ENCODE measurements at regions not wholly inside any gene's neighbourhood (a gene's known extent, or its start where the extent isn't known, plus 50 kb on each side); places are given as distances from the start of the nearest gene placed in this dataset.

DNA sequence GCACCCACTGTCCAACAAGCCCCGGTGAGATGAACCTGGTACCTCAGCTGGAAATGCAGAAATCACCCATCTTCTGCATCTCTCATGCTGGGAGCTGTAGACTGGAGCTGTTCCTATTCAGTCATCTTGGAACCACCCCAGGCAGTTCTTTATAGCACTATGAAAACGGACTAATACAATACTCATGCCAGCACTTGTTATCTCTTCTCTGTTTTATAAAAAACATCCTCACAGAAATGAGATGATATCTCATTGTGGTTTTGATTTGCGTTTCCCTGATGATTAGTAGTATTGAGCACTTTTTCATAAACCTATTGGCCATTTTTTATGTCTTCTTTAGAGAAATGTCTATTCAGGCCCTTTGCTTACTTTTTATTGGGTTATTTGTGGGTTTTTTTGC lies 156.2 kb upstream of the ARPP21 start:
- no peak overlapping the region for H3K4me2 ChIP-seq
- no peak overlapping the region for H3K4me3 ChIP-seq (IDR thresholded peaks at IDR 0.05; ENCODE audit: insufficient read depth, low read depth, low read length)
- H3K27me3 ChIP-seq (ENCODE audit: insufficient read depth, low read depth): no peaks in the 10 kb centered on the region
- H3K9ac ChIP-seq: no peak overlapping the region
- H4K20me1 ChIP-seq (ENCODE audit: insufficient read depth): no peaks in the 10 kb centered on the region
- no peak overlapping the region for H3K27ac ChIP-seq
- H3K36me3 ChIP-seq (ENCODE audit: insufficient read depth): no peaks in the 10 kb centered on the region
- H2AFZ ChIP-seq (ENCODE audit: low read depth): no peak overlapping the region
- no peaks in the 10 kb centered on the region for H3K79me2 ChIP-seq (ENCODE audit: insufficient read depth, low read depth)
- no peak for TF ChIP-seq CTCF (conservative IDR thresholded peaks at IDR 0.05; ENCODE audit: low read depth, low read length)
- no peaks in the 10 kb centered on the region for H3K4me1 ChIP-seq (ENCODE audit: low read depth, poor library complexity, severe bottlenecking)

- Histone ChIP-seq H3K9ac (no peak overlapping the region), H3K79me2 (ENCODE audit: insufficient read depth, low read depth) (no peaks in the 10 kb centered on the region), H4K20me1 (ENCODE audit: insufficient read depth) (no peaks in the 10 kb centered on the region), H3K4me3 (IDR thresholded peaks at IDR 0.05; ENCODE audit: insufficient read depth, low read depth, low read length) (no peak overlapping the region), H2AFZ (ENCODE audit: low read depth) (no peak overlapping the region), H3K27ac (no peak overlapping the region), H3K36me3 (ENCODE audit: insufficient read depth) (no peaks in the 10 kb centered on the region), H3K4me2 (no peak overlapping the region), H3K4me1 (ENCODE audit: low read depth, poor library complexity, severe bottlenecking) (no peaks in the 10 kb centered on the region), H3K27me3 (ENCODE audit: insufficient read depth, low read depth) (no peaks in the 10 kb centered on the region)
- TF ChIP-seq CTCF (conservative IDR thresholded peaks at IDR 0.05; ENCODE audit: low read depth, low read length): no peak
These were observed 154.3 kb upstream of the ARPP21 start for GRCh38 chr3:35484929-35485530.

DNA sequence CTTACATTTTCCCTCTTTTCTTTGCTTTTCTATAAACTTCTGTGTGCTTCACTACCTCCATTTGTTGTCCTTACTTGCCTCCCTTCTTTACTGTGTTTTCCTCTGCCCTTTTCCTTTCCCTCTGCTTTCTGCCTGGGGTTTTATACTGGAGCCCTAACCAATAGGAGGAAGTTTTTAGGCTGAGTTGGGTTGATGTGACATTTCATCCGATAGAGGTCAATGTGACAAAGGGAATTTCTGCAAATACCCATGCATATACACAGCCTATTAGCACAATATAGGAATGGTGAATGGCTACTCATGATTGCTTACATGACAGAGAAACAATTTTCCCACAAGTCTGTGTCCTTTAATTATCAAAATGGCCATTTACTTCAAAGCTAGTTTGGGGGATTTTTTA lies 153.0 kb upstream of the ARPP21 start:
- Histone ChIP-seq H3K79me2 (ENCODE audit: insufficient read depth, low read depth) (no peaks in the 10 kb centered on the region), H2AFZ (ENCODE audit: low read depth) (no peak overlapping the region), H4K20me1 (ENCODE audit: insufficient read depth) (no peaks in the 10 kb centered on the region)

DNA sequence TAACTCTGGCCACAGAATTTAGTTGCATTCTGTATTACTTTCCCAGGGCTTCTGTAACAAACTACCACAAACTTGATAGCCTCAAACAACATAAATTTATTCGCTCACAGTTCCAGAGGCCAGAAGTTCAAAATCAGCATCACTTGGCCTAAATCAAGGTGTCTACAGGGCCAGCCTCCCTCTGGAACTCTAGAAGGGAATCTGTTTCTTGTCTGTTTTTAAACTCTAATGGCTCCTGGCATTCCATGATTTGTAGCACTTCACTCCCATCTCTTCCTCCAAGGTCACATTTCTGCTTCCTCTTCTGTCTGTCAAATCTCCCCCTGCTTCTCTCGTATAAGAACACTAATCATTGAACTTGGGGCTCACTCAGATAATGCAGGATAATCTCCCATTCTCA lies 151.9 kb upstream of the ARPP21 start:
- Histone ChIP-seq H3K4me3 (IDR thresholded peaks at IDR 0.05; ENCODE audit: insufficient read depth, low read depth, low read length) (no peak overlapping the region), H3K36me3 (ENCODE audit: insufficient read depth) (no peaks in the 10 kb centered on the region), H3K79me2 (ENCODE audit: insufficient read depth, low read depth) (no peaks in the 10 kb centered on the region), H3K9ac (no peak overlapping the region), H3K4me1 (ENCODE audit: low read depth, poor library complexity, severe bottlenecking) (no peaks in the 10 kb centered on the region), H3K27ac (no peak overlapping the region), H4K20me1 (ENCODE audit: insufficient read depth) (no peaks in the 10 kb centered on the region), H3K27me3 (ENCODE audit: insufficient read depth, low read depth) (no peaks in the 10 kb centered on the region), H2AFZ (ENCODE audit: low read depth) (no peak overlapping the region), H3K4me2 (no peak overlapping the region)
- no peak for TF ChIP-seq CTCF (conservative IDR thresholded peaks at IDR 0.05; ENCODE audit: low read depth, low read length)

More for the DNA sequence above, 153.0 kb upstream of the ARPP21 start:
- Histone ChIP-seq H3K36me3 (ENCODE audit: insufficient read depth) (no peaks in the 10 kb centered on the region), H3K27me3 (ENCODE audit: insufficient read depth, low read depth) (no peaks in the 10 kb centered on the region), H3K4me2 (no peak overlapping the region), H3K27ac (no peak overlapping the region), H3K4me1 (ENCODE audit: low read depth, poor library complexity, severe bottlenecking) (no peaks in the 10 kb centered on the region), H3K9ac (no peak overlapping the region), H3K4me3 (IDR thresholded peaks at IDR 0.05; ENCODE audit: insufficient read depth, low read depth, low read length) (no peak overlapping the region)
- no peak for TF ChIP-seq CTCF (conservative IDR thresholded peaks at IDR 0.05; ENCODE audit: low read depth, low read length)

Data from KMS-11 (cell line).